HG03432 (cell line): ENCODE measurements at regions not wholly inside any gene's neighbourhood (a gene's known extent, or its start where the extent isn't known, plus 50 kb on each side); places are given as distances from the start of the nearest gene placed in this dataset.

ENCODE experiments used
- ATAC-seq: cut with Tn5 transposase; IDR thresholded peaks from one replicate; pipeline ENCODE4 v1.9.1; 2021; ENCODE audit warnings: mild to moderate bottlenecking, moderate library complexity; ENCODE audit not compliant: unreplicated experiment

- ATAC-seq: no peak
These were observed 538.6 kb downstream of the ELAVL2 start for GRCh38 chr9:23287390-23287789.

DNA sequence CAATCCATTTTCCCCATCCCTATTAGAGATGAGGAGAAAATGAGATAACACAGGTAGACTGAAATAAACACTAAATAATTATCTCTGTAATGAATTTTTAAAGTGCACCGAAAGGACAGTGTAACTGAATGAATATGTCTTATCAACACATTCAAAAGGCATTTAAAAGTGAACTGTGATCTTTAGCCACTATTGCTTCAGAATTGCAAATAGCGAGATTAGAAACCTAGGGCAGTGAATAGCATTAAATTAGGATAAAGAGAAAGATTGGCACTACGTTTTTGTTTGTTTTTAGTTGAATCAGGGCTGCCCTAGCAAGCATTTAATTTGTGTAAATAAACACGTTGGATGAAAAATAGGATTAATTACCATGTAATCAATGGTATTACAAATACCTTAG lies 537.5 kb downstream of the ELAVL2 start:
- no peak for ATAC-seq

GRCh38 chr9:23290973-23291372 lies 535.1 kb downstream of the ELAVL2 start:
- no peak for ATAC-seq

- no peak for ATAC-seq
These were observed 523.8 kb downstream of the ELAVL2 start for GRCh38 chr9:23302281-23302680.

- no peak for ATAC-seq
These were observed 519.3 kb downstream of the ELAVL2 start for GRCh38 chr9:23306731-23307130.

DNA sequence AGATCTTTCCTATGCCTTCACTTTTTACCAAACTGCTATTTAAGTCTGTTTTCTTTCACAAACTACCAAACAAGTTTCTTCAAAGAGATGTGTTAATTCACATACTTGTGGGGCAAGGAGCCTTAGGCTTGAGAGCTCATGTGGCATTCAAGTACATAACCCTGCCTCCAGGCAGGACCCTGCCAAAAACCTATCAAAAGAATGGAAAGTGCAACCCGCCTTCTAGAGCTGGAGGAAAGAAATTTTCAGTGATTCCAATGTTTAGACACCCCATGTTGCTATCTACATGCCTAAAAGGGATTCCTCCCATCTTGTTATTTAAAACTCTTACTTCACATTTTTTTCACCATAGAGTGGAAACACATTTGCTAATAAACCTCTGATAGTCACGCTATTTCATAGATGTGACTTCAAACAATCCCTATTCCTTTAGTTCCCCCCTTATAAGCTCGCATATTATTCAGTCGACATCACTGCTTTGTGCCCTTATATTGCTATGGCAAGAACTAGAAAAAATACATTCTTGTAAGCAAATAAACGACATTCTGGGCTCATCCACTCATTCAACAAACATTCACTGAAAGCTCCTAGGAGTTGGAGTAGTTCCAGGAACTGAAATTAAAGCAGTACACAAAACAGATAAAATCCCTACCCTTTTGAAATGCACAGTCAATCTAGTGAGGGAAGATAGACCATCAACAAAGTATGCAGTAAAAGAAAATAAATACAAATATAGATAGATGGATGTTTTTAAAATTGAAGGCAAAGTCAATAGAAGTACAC lies 518.1 kb downstream of the ELAVL2 start:
- no peak for ATAC-seq

- no peak for ATAC-seq
These were observed 516.2 kb downstream of the ELAVL2 start for GRCh38 chr9:23309800-23310199.

- no peak for ATAC-seq
These were observed 511.8 kb downstream of the ELAVL2 start for GRCh38 chr9:23314247-23314646.

DNA sequence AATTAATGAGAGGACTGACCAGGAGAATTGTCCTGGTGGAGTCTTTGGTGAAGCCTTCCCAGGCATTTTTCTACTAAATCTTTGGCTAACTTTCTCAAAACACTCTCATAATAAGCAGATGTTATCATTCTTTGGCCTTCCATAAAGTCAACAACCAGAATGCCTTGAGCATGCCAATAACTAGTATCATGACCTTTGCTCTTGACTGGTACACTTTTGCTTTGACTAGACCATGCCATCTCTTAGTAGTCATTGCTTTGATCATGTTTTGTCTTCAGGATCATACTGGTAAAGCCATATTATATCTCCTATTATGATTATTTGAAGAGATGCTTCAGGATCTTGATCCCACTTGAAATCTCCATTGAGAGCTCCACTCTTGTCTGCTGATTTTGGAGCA lies 506.9 kb downstream of the ELAVL2 start:
- no peak for ATAC-seq

DNA sequence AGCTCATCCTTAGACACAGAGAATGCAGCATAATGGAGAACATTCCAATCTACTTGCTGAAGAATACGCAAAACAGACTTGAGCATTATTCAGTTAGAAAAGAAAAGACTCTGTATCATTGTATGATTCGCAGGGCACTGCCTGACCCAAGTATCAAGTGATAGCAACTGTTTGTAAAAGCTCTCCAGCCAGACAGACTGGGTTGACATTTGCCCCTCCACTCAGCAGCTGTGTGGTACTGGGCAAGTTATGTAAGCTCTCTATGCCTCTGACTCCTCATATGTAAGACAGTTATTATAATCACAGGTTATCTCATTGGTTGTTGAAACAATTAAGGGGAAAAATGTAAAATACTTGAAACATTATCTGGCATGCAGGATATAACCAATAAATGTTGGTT lies 505.0 kb downstream of the ELAVL2 start:
- ATAC-seq: no peak

- ATAC-seq: no peak
These were observed 503.6 kb downstream of the ELAVL2 start for GRCh38 chr9:23322392-23322791.

GRCh38 chr9:23324511-23324910 lies 501.5 kb downstream of the ELAVL2 start:
- ATAC-seq: no peak

GRCh38 chr9:23326597-23326996 lies 499.4 kb downstream of the ELAVL2 start:
- ATAC-seq: no peak

GRCh38 chr9:23341346-23341745 lies 484.7 kb downstream of the ELAVL2 start:
- ATAC-seq: no peak

DNA sequence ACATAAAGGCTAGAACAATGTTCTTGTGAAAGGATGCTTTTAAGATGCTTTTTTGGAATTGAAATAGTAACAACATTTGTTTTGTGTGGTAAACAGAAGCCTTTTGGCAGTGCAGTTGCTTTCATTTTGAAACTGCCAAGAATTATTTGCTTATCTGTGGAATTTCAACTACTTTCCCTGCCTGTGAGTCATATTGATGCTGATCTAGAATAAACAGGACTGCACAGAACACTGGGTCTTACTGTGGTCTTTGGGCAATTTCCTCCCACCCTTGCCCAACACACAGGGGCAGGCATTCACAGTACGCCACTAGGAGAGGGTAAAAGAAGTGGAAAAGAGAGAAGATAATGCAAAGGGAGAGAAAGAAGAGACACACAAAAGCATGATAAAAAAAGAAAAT lies 483.7 kb downstream of the ELAVL2 start:
- no peak for ATAC-seq

DNA sequence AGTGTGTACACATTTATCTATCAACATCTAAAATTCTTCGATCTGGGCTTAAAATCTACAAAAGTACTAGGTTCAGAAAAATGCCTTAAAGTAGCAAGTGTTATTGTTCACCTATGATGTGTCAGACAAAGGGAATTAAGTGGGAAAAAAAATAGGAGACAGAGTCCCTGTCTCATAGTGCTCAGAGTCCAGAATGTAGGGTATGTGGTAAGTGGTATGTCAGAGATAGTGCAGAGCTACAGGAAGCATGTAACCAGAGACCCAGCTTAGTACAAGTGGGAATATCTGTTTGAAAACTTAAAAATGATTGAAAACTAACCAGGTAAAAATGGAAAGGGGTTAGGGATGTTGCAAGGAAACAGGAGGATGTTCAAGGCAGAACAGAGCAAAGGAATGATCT lies 482.8 kb downstream of the ELAVL2 start:
- no peak for ATAC-seq

GRCh38 chr9:23361096-23361495 lies 464.9 kb downstream of the ELAVL2 start:
- ATAC-seq: no peak

DNA sequence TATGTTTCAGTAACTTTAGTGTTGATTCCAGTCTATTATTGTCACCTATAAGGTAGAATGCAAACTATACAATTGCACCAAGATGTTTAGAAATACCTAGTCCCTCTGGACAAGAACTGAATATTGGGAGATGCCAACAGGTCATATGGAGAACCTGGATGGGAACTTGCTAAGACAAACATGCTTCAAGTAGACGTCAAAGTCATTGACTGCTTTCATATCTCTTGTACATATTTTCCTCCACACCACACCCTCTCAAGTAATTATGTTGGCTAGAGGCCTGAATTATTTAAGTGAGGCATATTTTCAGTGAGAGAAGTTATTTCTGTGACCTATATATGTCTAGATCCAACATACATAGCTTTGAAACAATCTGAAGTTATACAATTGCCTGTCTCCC lies 453.3 kb downstream of the ELAVL2 start:
- no peak for ATAC-seq

GRCh38 chr9:23375511-23375910 lies 450.5 kb downstream of the ELAVL2 start:
- ATAC-seq: no peak

DNA sequence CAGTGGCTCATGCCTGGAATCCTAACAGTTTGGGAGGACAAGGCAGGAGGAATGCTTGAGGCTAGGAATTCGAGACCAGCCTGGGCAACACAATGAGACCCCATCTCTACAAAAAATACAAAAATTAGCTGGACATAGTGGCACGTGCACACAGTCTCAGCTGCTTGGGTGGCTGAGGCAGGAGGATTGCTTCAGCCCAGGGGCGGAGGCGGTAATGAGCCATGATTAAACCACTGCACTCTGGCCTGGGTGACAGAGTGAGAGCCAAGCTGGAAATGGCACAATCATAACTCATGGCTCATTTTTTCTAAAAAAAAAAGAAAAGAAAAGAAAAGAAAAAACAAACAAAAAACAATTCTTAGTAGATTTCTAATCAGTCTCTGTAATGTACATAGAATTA lies 446.2 kb downstream of the ELAVL2 start:
- ATAC-seq: no peak

GRCh38 chr9:23380821-23381220 lies 445.2 kb downstream of the ELAVL2 start:
- ATAC-seq: peak; percentile 85

DNA sequence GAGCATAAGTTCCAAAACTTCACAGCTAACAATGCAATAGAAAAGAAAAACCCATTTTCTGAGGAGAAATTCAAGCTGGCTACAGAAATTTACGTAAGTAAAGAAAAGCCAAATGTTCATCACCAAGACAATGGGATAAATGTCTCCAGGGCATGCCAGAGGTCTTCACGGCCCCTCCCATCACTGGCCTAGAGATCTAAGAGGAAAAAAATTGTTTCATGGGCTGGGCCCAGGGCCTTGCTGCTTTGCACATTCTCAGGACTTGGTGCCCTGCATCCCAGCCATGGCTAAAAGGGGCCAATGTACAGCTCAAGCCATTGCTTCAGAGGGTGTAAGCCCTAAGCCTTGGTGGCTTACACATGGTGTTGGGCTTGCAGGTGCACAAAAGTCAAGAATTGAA lies 443.6 kb downstream of the ELAVL2 start:
- ATAC-seq: no peak

DNA sequence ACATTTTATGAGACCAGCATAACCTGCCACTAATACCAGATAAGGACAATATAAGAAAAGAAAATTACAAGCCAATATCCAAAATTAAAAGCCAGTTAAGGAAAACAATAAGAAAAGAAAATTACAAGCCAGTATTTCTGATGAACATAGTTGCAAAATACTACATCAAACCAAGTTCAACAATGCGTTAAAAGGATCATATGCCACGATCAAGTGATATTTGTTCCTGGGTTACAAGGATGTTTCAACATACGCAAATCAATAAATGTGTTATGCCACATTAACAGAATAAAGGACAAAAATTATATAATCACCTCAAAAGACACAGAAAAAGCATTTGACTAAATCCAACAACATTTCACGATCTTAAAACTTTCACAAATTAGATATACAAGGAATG lies 431.9 kb downstream of the ELAVL2 start:
- ATAC-seq: no peak
